ENCODE measurements at regions not wholly inside any gene's neighbourhood (a gene's known extent, or its start where the extent isn't known, plus 50 kb on each side); places are given as distances from the start of the nearest gene placed in this dataset.

- intact Hi-C loops (cut with micrococcal nuclease), result loop anchor here (5.0 kb wide), 2 partner anchors 703 to 873 kb away; no protein-coding TSS in a partner anchor
- BruUV-seq (replicated peaks), result no TSS peak
- CTCF ChIA-PET, result no interaction called here
Observed at GRCh38 chr10:28429573-28430216, 103.2 kb upstream of the WAC start.

GRCh38 chr10:28431139-28431538 lies 101.8 kb upstream of the WAC start:
- no peak overlapping the region for H3K4me2 ChIP-seq (ENCODE audit: low read length)
- no peaks in the 10 kb centered on the region for H3K9me3 ChIP-seq (ENCODE audit: control insufficient read depth in 1 of 2, insufficient read depth in 1 of 2, low read depth in 1 of 2, low read length in 2 of 2)
- H3K27ac ChIP-seq (ENCODE audit: low read depth, low read length), result no peak overlapping the region
- BruUV-seq (replicated peaks), result no TSS peak
- TF ChIP-seq RAD21 (IDR thresholded peaks at IDR 0.05; ENCODE audit: low read depth), result no peak
- no peak for TF ChIP-seq ZNF274 (IDR thresholded peaks at IDR 0.05; ENCODE audit: low read depth, low read length)
- TF ChIP-seq ELF1 (IDR thresholded peaks at IDR 0.05; ENCODE audit: borderline replicate concordance, low read depth), result no peak
- TF ChIP-seq POLR2A (IDR thresholded peaks at IDR 0.05; ENCODE audit: borderline replicate concordance, extremely low read depth, insufficient read depth, insufficient read length), result no peak
- TF ChIP-seq EZH2phosphoT487 (IDR thresholded peaks at IDR 0.05; ENCODE audit: borderline replicate concordance), result no peak
- TF ChIP-seq JUND (IDR thresholded peaks at IDR 0.05), result no peak
- TF ChIP-seq SRF (IDR thresholded peaks at IDR 0.05; ENCODE audit: low read depth), result no peak
- H3K36me3 ChIP-seq (ENCODE audit: control insufficient read depth in 1 of 2, insufficient read depth in 2 of 2, low read length in 2 of 2), result no peaks in the 10 kb centered on the region
- no peak for ATAC-seq
- CTCF ChIA-PET, result no interaction called here
- H3K4me3 ChIP-seq (replicated peaks in 1 of 2; ENCODE audit: low read depth in 1 of 2, low read length in 2 of 2), result no peak overlapping the region
- intact Hi-C loops (cut with micrococcal nuclease), result loop anchor here (5.0 kb wide), 2 partner anchors 701 to 871 kb away; no protein-coding TSS in a partner anchor
- H3K27me3 ChIP-seq (ENCODE audit: insufficient read depth, low read length), result no peaks in the 10 kb centered on the region
- no peak overlapping the region for H3K9ac ChIP-seq (ENCODE audit: low read length)
- RAD21 ChIA-PET (ENCODE audit: low non-redundant PET in 1 of 2, low total read pairs in 2 of 2, uncharacterized antibody in 2 of 2, unreplicated experiment in 2 of 2), result interaction anchor here in 1 of 2 experiments (0.7 kb wide), 1 partner anchor 104 kb away, joined by 3 read pairs; no protein-coding TSS in a partner anchor
- no peak overlapping the region for H2AFZ ChIP-seq (ENCODE audit: low read depth, low read length, poor library complexity, severe bottlenecking)
- H3K9me2 ChIP-seq (ENCODE audit: insufficient read depth), result no peaks in the 10 kb centered on the region
- H3K79me2 ChIP-seq (ENCODE audit: insufficient read depth, low read length), result no peaks in the 10 kb centered on the region
- no peak for DNase-seq (ENCODE audit: low read depth, low spot score)
- POLR2A ChIA-PET, result no interaction called here
- H3K4me1 ChIP-seq (ENCODE audit: control insufficient read depth in 1 of 2, insufficient read depth in 2 of 2, low read length in 2 of 2), result peaks cover 0 to 7% of the 10 kb centered on the region in 2 experiments; a peak in 2 of 4 replicates
- no peaks in the 10 kb centered on the region for H4K20me1 ChIP-seq (ENCODE audit: insufficient read depth)

More at GRCh38 chr10:28429573-28430216, 103.2 kb upstream of the WAC start:
- Histone ChIP-seq H3K9me2 (ENCODE audit: insufficient read depth) (no peaks in the 10 kb centered on the region), H3K4me3 (replicated peaks in 1 of 2; ENCODE audit: low read depth in 1 of 2, low read length in 2 of 2) (no peak overlapping the region), H3K9me3 (ENCODE audit: control insufficient read depth in 1 of 2, insufficient read depth in 1 of 2, low read depth in 1 of 2, low read length in 2 of 2) (no peaks in the 10 kb centered on the region), H3K9ac (ENCODE audit: low read length) (no peak overlapping the region), H3K36me3 (ENCODE audit: control insufficient read depth in 1 of 2, insufficient read depth in 2 of 2, low read length in 2 of 2) (no peaks in the 10 kb centered on the region), H3K4me2 (ENCODE audit: low read length) (no peak overlapping the region), H3K27me3 (ENCODE audit: insufficient read depth, low read length) (no peaks in the 10 kb centered on the region), H3K79me2 (ENCODE audit: insufficient read depth, low read length) (no peaks in the 10 kb centered on the region), H3K4me1 (ENCODE audit: control insufficient read depth in 1 of 2, insufficient read depth in 2 of 2, low read length in 2 of 2) (peaks cover 0 to 7% of the 10 kb centered on the region in 2 experiments; a peak in 2 of 4 replicates), H3K27ac (ENCODE audit: low read depth, low read length) (no peak overlapping the region), H4K20me1 (ENCODE audit: insufficient read depth) (no peaks in the 10 kb centered on the region), H2AFZ (ENCODE audit: low read depth, low read length, poor library complexity, severe bottlenecking) (no peak overlapping the region)
- POLR2A ChIA-PET, result no interaction called here
- TF ChIP-seq JUND (IDR thresholded peaks at IDR 0.05) (no peak), CEBPB (IDR thresholded peaks at IDR 0.05; ENCODE audit: low read depth) (no peak), CBX3 (IDR thresholded peaks at IDR 0.05; ENCODE audit: low read depth) (no peak), SRF (IDR thresholded peaks at IDR 0.05; ENCODE audit: low read depth) (no peak), EZH2phosphoT487 (IDR thresholded peaks at IDR 0.05; ENCODE audit: borderline replicate concordance) (no peak), SIN3A (IDR thresholded peaks at IDR 0.05; ENCODE audit: low read depth) (no peak), EGR1 (IDR thresholded peaks at IDR 0.05; ENCODE audit: low read depth) (no peak)
- RAD21 ChIA-PET (ENCODE audit: low non-redundant PET in 1 of 2, low total read pairs in 2 of 2, uncharacterized antibody in 2 of 2, unreplicated experiment in 2 of 2), result no interaction called here
- DNase-seq (ENCODE audit: low read depth, low spot score), result peak; percentile 8
- ATAC-seq, result no peak
